IMR-90 (cell line): ENCODE measurements at regions not wholly inside any gene's neighbourhood (a gene's known extent, or its start where the extent isn't known, plus 50 kb on each side); places are given as distances from the start of the nearest gene placed in this dataset.

ENCODE experiments used
- ATAC-seq: fragments of 200-7000 bp; cut with Tn5 transposase; 2 replicates; pipeline ENCODE4 v1.9.1; 2020; ENCODE audit warnings: low read depth, mild to moderate bottlenecking, moderate library complexity
- BruUV-seq: library from RNA; stranded (reverse); fragments of 400-500 nt; replicated peaks from 2 replicates; lab custom pipeline; 2021; lab: Mats Ljungman, UMichigan
- CTCF ChIA-PET: fragments of 300-600 bp; formaldehyde crosslinking; extraction: SDS; loops from one replicate; lab custom pipeline; 2021; ENCODE audit warnings: antibody characterized with exemption; lab: Yijun Ruan, JAX
- POLR2A ChIA-PET: fragments of 300-600 bp; sonication (Branson Sonifier 250); formaldehyde crosslinking; loops from one replicate; lab custom pipeline; 2022; ENCODE audit warnings: antibody characterized with exemption; ENCODE audit not compliant: unreplicated experiment; lab: Charles Lee
- DNase-seq: peaks from one replicate; pipeline ENCODE4 v3.0.0; 2013
- H2AFZ ChIP-seq: replicated peaks from 2 replicates; pipeline ENCODE3; 2013; ENCODE audit warnings: low read length, mild to moderate bottlenecking; ENCODE audit not compliant: poor library complexity
- H2AK5ac ChIP-seq: 2 replicates; pipeline ENCODE4 v1.6.1; 2013; ENCODE audit warnings: low read depth, low read length, inconsistent platforms
- H2AK9ac ChIP-seq: replicated peaks from 2 replicates; pipeline ENCODE3; 2013; ENCODE audit warnings: mild to moderate bottlenecking, low read depth, low read length, moderate library complexity; ENCODE audit not compliant: poor library complexity
- H2BK120ac ChIP-seq: 2 replicates; pipeline ENCODE4 v1.6.1; 2013; ENCODE audit warnings: low read depth, low read length, inconsistent platforms
- H2BK15ac ChIP-seq: 3 replicates; pipeline ENCODE4 v1.6.1; 2013; ENCODE audit warnings: low read depth, low read length, inconsistent platforms
- H2BK20ac ChIP-seq: 2 replicates; pipeline ENCODE4 v1.6.1; 2013; ENCODE audit warnings: low read depth, mild to moderate bottlenecking, inconsistent platforms, low read length, moderate library complexity
- H2BK5ac ChIP-seq: 2 replicates; pipeline ENCODE4 v1.6.1; 2013; ENCODE audit warnings: mild to moderate bottlenecking, low read depth, low read length, inconsistent platforms; ENCODE audit not compliant: poor library complexity, severe bottlenecking
- H3K14ac ChIP-seq: replicated peaks from 2 replicates; pipeline ENCODE4 v1.6.1; 2013; ENCODE audit warnings: low read depth, low read length, inconsistent platforms
- H3K18ac ChIP-seq: 2 replicates; pipeline ENCODE4 v1.6.1; 2013; ENCODE audit warnings: low read depth, low read length, control low read depth
- H3K23ac ChIP-seq: 2 replicates; pipeline ENCODE4 v1.6.1; 2013; ENCODE audit warnings: low read depth, low read length, inconsistent platforms
- H3K27ac ChIP-seq: 2 replicates; pipeline ENCODE4 v1.5.1; 2013; ENCODE audit warnings: mild to moderate bottlenecking, control low read depth, low read length; ENCODE audit not compliant: insufficient read depth
- H3K27me3 ChIP-seq: 2 replicates; pipeline ENCODE4 v1.6.1; 2013; ENCODE audit warnings: low read length; ENCODE audit not compliant: control insufficient read depth, insufficient read depth
- H3K36me3 ChIP-seq: 2 replicates; pipeline ENCODE4 v1.6.1; 2013; ENCODE audit warnings: low read length, mixed read lengths; ENCODE audit not compliant: control insufficient read depth, insufficient read depth
- H3K4ac ChIP-seq: 2 replicates; pipeline ENCODE4 v1.6.1; 2013; ENCODE audit warnings: low read depth, low read length, inconsistent platforms
- H3K4me1 ChIP-seq: 2 replicates; pipeline ENCODE4 v1.6.1; 2013; ENCODE audit warnings: low read length, mixed read lengths; ENCODE audit not compliant: control insufficient read depth, insufficient read depth
- H3K4me2 ChIP-seq: 2 replicates; pipeline ENCODE4 v1.6.1; 2013; ENCODE audit warnings: low read depth, mild to moderate bottlenecking, control low read depth, low read length, moderate library complexity
- H3K4me3 ChIP-seq: 2 replicates; pipeline ENCODE4 v1.5.1; 2013; ENCODE audit warnings: low read depth, mild to moderate bottlenecking, control low read depth, low read length, moderate library complexity; ENCODE audit not compliant: insufficient read depth
- H3K56ac ChIP-seq: 2 replicates; pipeline ENCODE4 v1.6.1; 2013; ENCODE audit warnings: low read length, inconsistent platforms; ENCODE audit not compliant: insufficient read depth; ENCODE audit errors: extremely low read depth
- H3K79me1 ChIP-seq, 2 experiments: 2 replicates each; pipeline ENCODE4 v1.6.1; 2013; ENCODE audit warnings: low read length in 2 of 2, inconsistent platforms in 1 of 2, low read depth in 1 of 2
- H3K9ac ChIP-seq: 2 replicates; pipeline ENCODE4 v1.6.1; 2013; ENCODE audit warnings: low read depth, low read length, control low read depth
- H3K9me1 ChIP-seq: 2 replicates; pipeline ENCODE4 v1.6.1; 2013; ENCODE audit warnings: low read length, inconsistent platforms; ENCODE audit not compliant: insufficient read depth
- H3K9me3 ChIP-seq: 2 replicates; pipeline ENCODE4 v1.6.1; 2013; ENCODE audit warnings: low read length; ENCODE audit not compliant: control insufficient read depth, insufficient read depth
- H4K20me1 ChIP-seq: 2 replicates; pipeline ENCODE4 v1.6.1; 2013; ENCODE audit warnings: low read length, inconsistent platforms; ENCODE audit not compliant: insufficient read depth
- H4K5ac ChIP-seq: 2 replicates; pipeline ENCODE4 v1.6.1; 2013; ENCODE audit warnings: mild to moderate bottlenecking, low read depth, low read length, control low read depth
- H4K8ac ChIP-seq, 2 experiments: 2 replicates each; pipeline ENCODE4 v1.6.1; 2013; ENCODE audit warnings: low read depth in 2 of 2, low read length in 2 of 2, control low read depth in 1 of 2, inconsistent platforms in 1 of 2
- H4K91ac ChIP-seq: 2 replicates; pipeline ENCODE4 v1.6.1; 2013; ENCODE audit warnings: low read depth, low read length, inconsistent platforms; ENCODE audit not compliant: insufficient read depth
- MAFK ChIP-seq: IDR thresholded peaks from 2 replicates; pipeline ENCODE4 v1.6.1; 2012; ENCODE audit warnings: low read depth, low read length, improper control_type of control experiment
- RFX5 ChIP-seq: IDR thresholded peaks from 2 replicates; pipeline ENCODE4 v1.8.0; 2012; ENCODE audit warnings: low read depth, mild to moderate bottlenecking, low read length, moderate library complexity
- WGBS, 2 experiments: methylation state at CpG; one replicate each; pipeline versions ENCODE4 v1.1.5 to v1.1.7; 2013; ENCODE audit warnings: missing lambda C conversion rate in 2 of 2; ENCODE audit not compliant: insufficient read length in 1 of 2; ENCODE audit errors: extremely low coverage in 2 of 2; 5-methylcytosine and 5-hydroxymethylcytosine counted together
- dilution Hi-C: fragments of 300-500 bp; cut with HindIII; formaldehyde crosslinking; loops from one replicate; pipeline ENCODE4 v1.14.3; 2018; ENCODE audit warnings: low sequenced_read_pairs; ENCODE audit not compliant: unreplicated experiment
- in situ Hi-C: fragments of 300-500 bp; cut with MboI; formaldehyde crosslinking; loops from 3 replicates; pipeline ENCODE4 v1.14.3; 2019; ENCODE audit warnings: low sequenced_read_pairs, inconsistent platforms, mixed read lengths
- intact Hi-C: fragments of 100-400 bp; cut with micrococcal nuclease; formaldehyde crosslinking; loops from 2 replicates; pipeline ENCODE4 v1.10.0; 2022
- TF ChIP-seq, protein P1 (sequence below): fragments of 150-350 bp; IDR thresholded peaks from 2 replicates; pipeline ENCODE4 v1.6.1; 2017; ENCODE audit warnings: mild to moderate bottlenecking, antibody characterized with exemption, low read length, low read depth

DNA sequence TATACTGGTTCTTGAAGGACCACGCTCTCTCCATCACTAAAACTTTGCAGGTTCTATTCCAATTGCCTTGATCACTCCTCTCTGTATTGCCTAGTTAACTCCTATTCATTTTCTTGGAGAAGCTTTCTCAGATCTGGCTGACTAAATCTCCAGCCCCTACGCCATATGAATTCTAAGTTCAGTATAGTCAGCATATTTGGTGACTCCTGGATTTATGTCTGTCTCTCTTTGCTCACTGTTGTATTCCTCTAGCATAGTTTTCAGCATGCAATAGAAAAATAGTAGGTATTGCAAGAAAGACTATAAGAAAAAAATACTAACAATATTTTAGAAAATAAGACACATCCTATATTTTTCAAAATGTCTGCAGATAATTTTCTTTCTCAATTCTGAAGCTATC lies 579.7 kb downstream of the CDH11 start:
- H2BK20ac ChIP-seq: no peak overlapping the region
- no peak overlapping the region for H3K14ac ChIP-seq
- H4K5ac ChIP-seq: no peak overlapping the region
- DNase-seq (no peak), ATAC-seq (no peak)
- CTCF ChIA-PET: no interaction called here
- H3K4me3 ChIP-seq: no peak overlapping the region
- no peak overlapping the region for H3K9ac ChIP-seq
- H3K4me1 ChIP-seq: no peaks in the 10 kb centered on the region
- no peak overlapping the region for H3K4me2 ChIP-seq
- intact Hi-C loops: no loop called here
- H3K56ac ChIP-seq: no peak overlapping the region
- no peaks in the 10 kb centered on the region for H3K36me3 ChIP-seq
- H3K79me1 ChIP-seq: no peaks in the 10 kb centered on the region
- no peaks in the 10 kb centered on the region for H3K9me1 ChIP-seq
- no peak overlapping the region for H2BK15ac ChIP-seq
- dilution Hi-C loops: no loop called here
- H2AK9ac ChIP-seq: no peak overlapping the region
- H4K20me1 ChIP-seq: no peaks in the 10 kb centered on the region
- no peak overlapping the region for H2BK120ac ChIP-seq
- no peak overlapping the region for H2BK5ac ChIP-seq
- H3K27me3 ChIP-seq: no peaks in the 10 kb centered on the region
- no peak overlapping the region for H2AK5ac ChIP-seq
- H3K18ac ChIP-seq: no peak overlapping the region
- H3K23ac ChIP-seq: no peak overlapping the region
- H3K27ac ChIP-seq: no peak overlapping the region
- no peak overlapping the region for H4K91ac ChIP-seq
- H2AFZ ChIP-seq: no peak overlapping the region
- no peak overlapping the region for H4K8ac ChIP-seq
- in situ Hi-C loops: no loop called here
- POLR2A ChIA-PET: no interaction called here
- no CpG with 5 or more reads among the region's 2 CpGs for WGBS, 2 experiments
- no peak overlapping the region for H3K4ac ChIP-seq
- TF ChIP-seq MAFK (peak; percentile 61), RFX5 (no peak)
- TF ChIP-seq, protein P1, sequence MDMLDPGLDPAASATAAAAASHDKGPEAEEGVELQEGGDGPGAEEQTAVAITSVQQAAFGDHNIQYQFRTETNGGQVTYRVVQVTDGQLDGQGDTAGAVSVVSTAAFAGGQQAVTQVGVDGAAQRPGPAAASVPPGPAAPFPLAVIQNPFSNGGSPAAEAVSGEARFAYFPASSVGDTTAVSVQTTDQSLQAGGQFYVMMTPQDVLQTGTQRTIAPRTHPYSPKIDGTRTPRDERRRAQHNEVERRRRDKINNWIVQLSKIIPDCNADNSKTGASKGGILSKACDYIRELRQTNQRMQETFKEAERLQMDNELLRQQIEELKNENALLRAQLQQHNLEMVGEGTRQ: no peak
- no peaks in the 10 kb centered on the region for H3K9me3 ChIP-seq
- BruUV-seq: no TSS peak
